ENCODE measurements at regions not wholly inside any gene's neighbourhood (a gene's known extent, or its start where the extent isn't known, plus 50 kb on each side); places are given as distances from the start of the nearest gene placed in this dataset.
A peak's percentile ranks its signal among the peaks of the same experiment; 100 is the strongest.

GRCh38 chr7:52064493-52064892 lies 747.9 kb upstream of the COBL start:
- peak overlapping the region in 1 of 4 experiments; percentile 35; a peak in 1 of 8 replicates for H3K4me3 ChIP-seq (ENCODE audit: extremely low read depth in 1 of 4, insufficient read depth in 2 of 4, low read depth in 3 of 4, low read length in 4 of 4)
- TF ChIP-seq RXRA (IDR thresholded peaks at IDR 0.05; ENCODE audit: insufficient read depth, low read depth, low read length) = no peak
- no peak for TF ChIP-seq ATF2 (IDR thresholded peaks at IDR 0.05; ENCODE audit: low read length)
- no peak for TF ChIP-seq JUN (IDR thresholded peaks at IDR 0.05; ENCODE audit: low read depth, low read length)
- no peak for TF ChIP-seq GTF2F1 (IDR thresholded peaks at IDR 0.05; ENCODE audit: borderline replicate concordance, low read depth, low read length)
- no peak for TF ChIP-seq POU5F1 (IDR thresholded peaks at IDR 0.05; ENCODE audit: low read depth, low read length)
- no peak for TF ChIP-seq FOSL1 (IDR thresholded peaks at IDR 0.05; ENCODE audit: insufficient read depth, low read depth, low read length)
- TF ChIP-seq HDAC6 (IDR thresholded peaks at IDR 0.05; ENCODE audit: low read depth, low read length) = no peak
- no peak for TF ChIP-seq PHF8 (conservative IDR thresholded peaks at IDR 0.05; ENCODE audit: low read depth, low read length)
- no peak for TF ChIP-seq E2F6 (IDR thresholded peaks at IDR 0.05)
- no peak for TF ChIP-seq ASH2L (IDR thresholded peaks at IDR 0.05; ENCODE audit: low read length)
- H3K18ac ChIP-seq (ENCODE audit: extremely low read depth, low read length) = no peak overlapping the region
- H3K9me3 ChIP-seq (ENCODE audit: insufficient read depth in 2 of 2, low read depth in 1 of 2, low read length in 1 of 2) = no peaks in the 10 kb centered on the region
- H3K36me3 ChIP-seq (ENCODE audit: control insufficient read depth in 2 of 4, insufficient read depth in 4 of 4, low read length in 3 of 4) = no peaks in the 10 kb centered on the region
- 25% methylated on average over 1 of the region's 1 CpG; no CpG with 5 or more reads in 1 of the 2 experiments for WGBS, 2 experiments (ENCODE audit: extremely low coverage in 1 of 2, insufficient coverage in 1 of 2, insufficient read length in 1 of 2, insufficient replicate concordance in 2 of 2, low coverage in 1 of 2, low lambda C conversion rate in 2 of 2, missing lambda C conversion rate in 1 of 2)
- H3K9ac ChIP-seq (replicated peaks in 1 of 4; ENCODE audit: extremely low read depth in 1 of 4, low read depth in 3 of 4, low read length in 3 of 4) = no peak overlapping the region
- H3K56ac ChIP-seq (replicated peaks; ENCODE audit: insufficient read length, low read depth, low read length) = no peak overlapping the region
- H4K8ac ChIP-seq (ENCODE audit: extremely low read depth, insufficient read depth, low read length) = no peak overlapping the region
- H2BK12ac ChIP-seq (ENCODE audit: low read depth, low read length) = no peak overlapping the region
- DNase-seq (ENCODE audit: low read depth in 1 of 2, low spot score in 2 of 2) = no peak
- H3K23me2 ChIP-seq (ENCODE audit: low read depth, low read length) = no peaks in the 10 kb centered on the region
- H3K23ac ChIP-seq (ENCODE audit: insufficient read length) = no peak overlapping the region
- peak overlapping the region in 1 of 2 experiments; percentile 34; a peak in 2 of 4 replicates for H3K4me2 ChIP-seq (ENCODE audit: insufficient read depth in 1 of 2, low read depth in 2 of 2, low read length in 2 of 2)
- no peak overlapping the region for H4K91ac ChIP-seq (replicated peaks; ENCODE audit: insufficient read length, low read length)
- no peak for FAIRE-seq
- no peak overlapping the region for H2BK15ac ChIP-seq (ENCODE audit: low read length)
- no peak overlapping the region for H2AFZ ChIP-seq (ENCODE audit: low read length)
- H4K20me1 ChIP-seq (replicated peaks in 1 of 2; ENCODE audit: control insufficient read depth in 1 of 2, insufficient read depth in 2 of 2, low read length in 2 of 2) = no peaks in the 10 kb centered on the region
- H3K79me2 ChIP-seq (ENCODE audit: control insufficient read depth in 1 of 2, insufficient read depth in 2 of 2, low read length in 2 of 2) = no peaks in the 10 kb centered on the region
- H2BK20ac ChIP-seq (ENCODE audit: low read length) = no peak overlapping the region
- H3K79me1 ChIP-seq (ENCODE audit: low read depth, low read length) = no peaks in the 10 kb centered on the region
- H3K4me1 ChIP-seq (replicated peaks in 1 of 4; ENCODE audit: control insufficient read depth in 3 of 4, insufficient read depth in 4 of 4, low read length in 3 of 4) = peaks cover 0 to 3% (median 0%) of the 10 kb centered on the region in 4 experiments; a peak in 1 of 7 replicates
- H2BK5ac ChIP-seq (ENCODE audit: low read depth, low read length) = no peak overlapping the region
- no peak overlapping the region for H2BK120ac ChIP-seq (replicated peaks; ENCODE audit: low read depth, low read length)
- H3K14ac ChIP-seq (ENCODE audit: insufficient read length) = no peak overlapping the region
- H2AK5ac ChIP-seq (ENCODE audit: low read depth, low read length) = no peak overlapping the region
- H3K27ac ChIP-seq (ENCODE audit: low read depth, low read length) = no peak overlapping the region
- no peak overlapping the region for H4K5ac ChIP-seq (ENCODE audit: insufficient read length, low read depth, low read length)
- H3K27me3 ChIP-seq (replicated peaks in 1 of 4; ENCODE audit: control insufficient read depth in 3 of 4, extremely low read depth in 1 of 4, insufficient read depth in 3 of 4, low read length in 3 of 4) = no peaks in the 10 kb centered on the region
- H3K4ac ChIP-seq (replicated peaks; ENCODE audit: insufficient read length, low read depth, low read length) = no peak overlapping the region
- POLR2A ChIA-PET (ENCODE audit: partially characterized antibody) = no interaction called here
- CTCF ChIA-PET (ENCODE audit: partially characterized antibody) = no interaction called here

All from H1 (cell line).